K562 (cell line): ENCODE measurements at regions not wholly inside any gene's neighbourhood (a gene's known extent, or its start where the extent isn't known, plus 50 kb on each side); places are given as distances from the start of the nearest gene placed in this dataset.

Experiments used
- ADNP ChIP-seq: fragments of 200-800 bp; sonication (Bioruptor generic); IDR thresholded peaks from 2 replicates; pipeline ENCODE4 v1.6.1; 2016; ENCODE audit warnings: missing genetic modification characterization, missing compliant biosample characterization
- CTCFL ChIP-seq: IDR thresholded peaks from 2 replicates; pipeline ENCODE4 v1.6.1; 2011; ENCODE audit warnings: borderline replicate concordance, low read depth, mild to moderate bottlenecking, moderate library complexity, low read length; ENCODE audit not compliant: insufficient read depth, poor library complexity, severe bottlenecking
- FIP1L1 ChIP-seq: fragments of 200-400 bp; formaldehyde crosslinking; IDR thresholded peaks from 2 replicates; pipeline ENCODE4 v1.6.1; 2018; ENCODE audit warnings: mild to moderate bottlenecking, low read depth, low read length; ENCODE audit not compliant: poor library complexity, severe bottlenecking
- MAFF ChIP-seq: IDR thresholded peaks from 2 replicates; pipeline ENCODE4 v1.6.1; 2012; ENCODE audit warnings: low read length, improper control_type of control experiment
- MECOM ChIP-seq: fragments of 250-450 bp; sonication (Bioruptor Pico); IDR thresholded peaks from 2 replicates; pipeline ENCODE4 v1.8.0; 2022; ENCODE audit warnings: inconsistent platforms
- OTX1 ChIP-seq: fragments of 450-650 bp; formaldehyde crosslinking; IDR thresholded peaks from 2 replicates; pipeline ENCODE4 v1.4.0; 2022; ENCODE audit warnings: mild to moderate bottlenecking
- RBFOX2 ChIP-seq: fragments of 200-400 bp; formaldehyde crosslinking; IDR thresholded peaks from 2 replicates; pipeline ENCODE4 v1.6.1; 2017; ENCODE audit warnings: low read depth, mild to moderate bottlenecking, low read length, moderate library complexity
- SPI1 ChIP-seq: IDR thresholded peaks from 2 replicates; pipeline ENCODE4 v1.6.1; 2011; ENCODE audit warnings: low read depth, low read length, control low read depth, borderline replicate concordance
- ZNF133 ChIP-seq: fragments of 250-450 bp; sonication (Bioruptor Pico); IDR thresholded peaks from 2 replicates; pipeline ENCODE4 v1.4.0; 2020; ENCODE audit warnings: mild to moderate bottlenecking
- ZNF253 ChIP-seq: fragments of 250-450 bp; sonication (Bioruptor Pico); conservative IDR thresholded peaks from 2 replicates; pipeline ENCODE4 v1.6.1; 2021; ENCODE audit warnings: mild to moderate bottlenecking
- ZNF717 ChIP-seq: fragments of 250-450 bp; sonication (Bioruptor Pico); IDR thresholded peaks from 2 replicates; pipeline ENCODE4 v1.5.0; 2021
- ZNF785 ChIP-seq: fragments of 250-450 bp; sonication (Bioruptor Pico); IDR thresholded peaks from 2 replicates; pipeline ENCODE4 v1.4.0; 2020; ENCODE audit warnings: mild to moderate bottlenecking
- ZNF79 ChIP-seq: fragments of 250-450 bp; sonication (Bioruptor Pico); IDR thresholded peaks from 2 replicates; pipeline ENCODE4 v1.4.0; 2020; ENCODE audit warnings: low read depth, mild to moderate bottlenecking, moderate library complexity
- TF ChIP-seq, protein P1 (sequence below), 2 experiments: fragments of 200-800 bp in 1 of 2; sonication (Bioruptor generic) in 1 of 2; sonication (generic) in 1 of 2; formaldehyde crosslinking in 1 of 2; IDR thresholded peaks in 1 of 2; conservative IDR thresholded peaks in 1 of 2; 2 replicates each; pipeline versions ENCODE4 v1.5.0 to v1.6.1; 2016 to 2020; ENCODE audit warnings: missing compliant biosample characterization in 1 of 2, missing genetic modification characterization in 1 of 2, missing genetic modification reagents in 1 of 2
- TF ChIP-seq, protein P2 (sequence below): fragments of 250-450 bp; sonication (Bioruptor Pico); IDR thresholded peaks from 2 replicates; pipeline ENCODE4 v1.4.0; 2020; ENCODE audit warnings: mild to moderate bottlenecking, moderate library complexity, borderline replicate concordance
- TF ChIP-seq, protein P3 (sequence below): fragments of 450-650 bp; formaldehyde crosslinking; IDR thresholded peaks from 2 replicates; pipeline ENCODE4 v1.4.0; 2020; ENCODE audit warnings: mild to moderate bottlenecking, moderate library complexity

DNA sequence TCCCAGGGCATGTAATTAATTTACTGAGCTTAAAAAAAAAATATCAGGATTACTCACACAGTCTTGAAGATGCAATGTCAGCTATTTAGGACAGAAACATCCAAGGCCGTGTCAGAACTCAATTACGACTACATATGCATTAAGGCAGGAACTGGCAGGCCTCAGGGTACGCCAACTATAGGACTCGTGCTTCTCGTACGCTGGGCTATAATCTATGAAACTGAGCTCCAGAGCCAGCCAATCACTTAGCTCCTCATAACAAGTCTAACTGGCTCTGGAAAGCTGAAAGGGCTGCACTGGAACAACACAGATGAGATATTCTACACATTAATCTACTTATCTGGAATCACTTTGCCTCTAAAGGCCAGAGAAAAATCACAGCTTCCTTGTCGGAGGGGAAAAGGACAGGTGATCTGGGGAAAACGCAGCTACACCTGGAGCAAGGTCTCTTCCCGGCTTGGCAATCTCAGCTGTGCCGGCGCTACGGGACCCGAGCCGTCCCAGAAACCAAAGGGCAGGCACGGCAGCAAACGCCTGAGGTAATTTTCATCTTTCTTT is 212.0 kb downstream of the DEPDC1B start (continued):
- TF ChIP-seq ZNF253 (CRISPR knock-in tag) (no peak), MAFF (peak; percentile 16; the same call in 1 of the 2 replicates), ZNF133 (CRISPR knock-in tag) (no peak), ZNF717 (CRISPR knock-in tag) (no peak), RBFOX2 (no peak), SPI1 (no peak), ADNP (tag) (no peak), FIP1L1 (no peak), MECOM (no peak), ZNF79 (CRISPR knock-in tag) (no peak), ZNF785 (CRISPR knock-in tag) (no peak), OTX1 (CRISPR knock-in tag) (no peak), CTCFL (no peak)
- TF ChIP-seq, protein P1, sequence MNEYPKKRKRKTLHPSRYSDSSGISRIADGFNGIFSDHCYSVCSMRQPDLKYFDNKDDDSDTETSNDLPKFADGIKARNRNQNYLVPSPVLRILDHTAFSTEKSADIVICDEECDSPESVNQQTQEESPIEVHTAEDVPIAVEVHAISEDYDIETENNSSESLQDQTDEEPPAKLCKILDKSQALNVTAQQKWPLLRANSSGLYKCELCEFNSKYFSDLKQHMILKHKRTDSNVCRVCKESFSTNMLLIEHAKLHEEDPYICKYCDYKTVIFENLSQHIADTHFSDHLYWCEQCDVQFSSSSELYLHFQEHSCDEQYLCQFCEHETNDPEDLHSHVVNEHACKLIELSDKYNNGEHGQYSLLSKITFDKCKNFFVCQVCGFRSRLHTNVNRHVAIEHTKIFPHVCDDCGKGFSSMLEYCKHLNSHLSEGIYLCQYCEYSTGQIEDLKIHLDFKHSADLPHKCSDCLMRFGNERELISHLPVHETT (CRISPR knock-in tag; conservative IDR thresholded peaks at IDR 0.05 in 1 of 2, IDR thresholded peaks at IDR 0.05 in 1 of 2) = no peak
- TF ChIP-seq, protein P2, sequence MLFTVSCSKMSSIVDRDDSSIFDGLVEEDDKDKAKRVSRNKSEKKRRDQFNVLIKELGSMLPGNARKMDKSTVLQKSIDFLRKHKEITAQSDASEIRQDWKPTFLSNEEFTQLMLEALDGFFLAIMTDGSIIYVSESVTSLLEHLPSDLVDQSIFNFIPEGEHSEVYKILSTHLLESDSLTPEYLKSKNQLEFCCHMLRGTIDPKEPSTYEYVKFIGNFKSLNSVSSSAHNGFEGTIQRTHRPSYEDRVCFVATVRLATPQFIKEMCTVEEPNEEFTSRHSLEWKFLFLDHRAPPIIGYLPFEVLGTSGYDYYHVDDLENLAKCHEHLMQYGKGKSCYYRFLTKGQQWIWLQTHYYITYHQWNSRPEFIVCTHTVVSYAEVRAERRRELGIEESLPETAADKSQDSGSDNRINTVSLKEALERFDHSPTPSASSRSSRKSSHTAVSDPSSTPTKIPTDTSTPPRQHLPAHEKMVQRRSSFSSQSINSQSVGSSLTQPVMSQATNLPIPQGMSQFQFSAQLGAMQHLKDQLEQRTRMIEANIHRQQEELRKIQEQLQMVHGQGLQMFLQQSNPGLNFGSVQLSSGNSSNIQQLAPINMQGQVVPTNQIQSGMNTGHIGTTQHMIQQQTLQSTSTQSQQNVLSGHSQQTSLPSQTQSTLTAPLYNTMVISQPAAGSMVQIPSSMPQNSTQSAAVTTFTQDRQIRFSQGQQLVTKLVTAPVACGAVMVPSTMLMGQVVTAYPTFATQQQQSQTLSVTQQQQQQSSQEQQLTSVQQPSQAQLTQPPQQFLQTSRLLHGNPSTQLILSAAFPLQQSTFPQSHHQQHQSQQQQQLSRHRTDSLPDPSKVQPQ (CRISPR knock-in tag) = no peak
- TF ChIP-seq, protein P3, sequence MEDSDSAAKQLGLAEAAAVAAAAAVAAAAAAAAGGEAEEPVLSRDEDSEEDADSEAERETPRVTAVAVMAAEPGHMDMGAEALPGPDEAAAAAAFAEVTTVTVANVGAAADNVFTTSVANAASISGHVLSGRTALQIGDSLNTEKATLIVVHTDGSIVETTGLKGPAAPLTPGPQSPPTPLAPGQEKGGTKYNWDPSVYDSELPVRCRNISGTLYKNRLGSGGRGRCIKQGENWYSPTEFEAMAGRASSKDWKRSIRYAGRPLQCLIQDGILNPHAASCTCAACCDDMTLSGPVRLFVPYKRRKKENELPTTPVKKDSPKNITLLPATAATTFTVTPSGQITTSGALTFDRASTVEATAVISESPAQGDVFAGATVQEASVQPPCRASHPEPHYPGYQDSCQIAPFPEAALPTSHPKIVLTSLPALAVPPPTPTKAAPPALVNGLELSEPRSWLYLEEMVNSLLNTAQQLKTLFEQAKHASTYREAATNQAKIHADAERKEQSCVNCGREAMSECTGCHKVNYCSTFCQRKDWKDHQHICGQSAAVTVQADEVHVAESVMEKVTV (CRISPR knock-in tag) = no peak
